Effector memory CD4-positive, alpha-beta T cell (primary cell): ENCODE measurements at regions not wholly inside any gene's neighbourhood (a gene's known extent, or its start where the extent isn't known, plus 50 kb on each side); places are given as distances from the start of the nearest gene placed in this dataset.

Source experiments
- DNase-seq, 3 donors: peaks; one replicate each; pipeline ENCODE4 v3.0.0-alpha.2; 2020
- H3K27ac ChIP-seq: 2 replicates; pipeline ENCODE4 v1.7.0; 2013; ENCODE audit warnings: mild to moderate bottlenecking, low read length, moderate library complexity; ENCODE audit not compliant: insufficient read depth, poor library complexity, severe bottlenecking
- H3K27me3 ChIP-seq: replicated peaks from 2 replicates; pipeline ENCODE4 v1.7.0; 2013; ENCODE audit warnings: mild to moderate bottlenecking, low read length; ENCODE audit not compliant: insufficient read depth, control insufficient read depth, poor library complexity, severe bottlenecking
- H3K36me3 ChIP-seq: 2 replicates; pipeline ENCODE4 v1.7.0; 2013; ENCODE audit warnings: mild to moderate bottlenecking, low read length, moderate library complexity; ENCODE audit not compliant: control insufficient read depth, insufficient read depth
- H3K4me1 ChIP-seq: 2 replicates; pipeline ENCODE4 v1.7.0; 2013; ENCODE audit warnings: low read length, mild to moderate bottlenecking; ENCODE audit not compliant: control insufficient read depth, insufficient read depth, poor library complexity, severe bottlenecking
- H3K4me3 ChIP-seq: 2 replicates; pipeline ENCODE4 v1.7.0; 2013; ENCODE audit warnings: low read length, low read depth, mild to moderate bottlenecking; ENCODE audit not compliant: insufficient read depth, poor library complexity, severe bottlenecking
- H3K9me3 ChIP-seq: 2 replicates; pipeline ENCODE4 v1.7.0; 2013; ENCODE audit warnings: mild to moderate bottlenecking, low read length, moderate library complexity; ENCODE audit not compliant: control insufficient read depth

DNA sequence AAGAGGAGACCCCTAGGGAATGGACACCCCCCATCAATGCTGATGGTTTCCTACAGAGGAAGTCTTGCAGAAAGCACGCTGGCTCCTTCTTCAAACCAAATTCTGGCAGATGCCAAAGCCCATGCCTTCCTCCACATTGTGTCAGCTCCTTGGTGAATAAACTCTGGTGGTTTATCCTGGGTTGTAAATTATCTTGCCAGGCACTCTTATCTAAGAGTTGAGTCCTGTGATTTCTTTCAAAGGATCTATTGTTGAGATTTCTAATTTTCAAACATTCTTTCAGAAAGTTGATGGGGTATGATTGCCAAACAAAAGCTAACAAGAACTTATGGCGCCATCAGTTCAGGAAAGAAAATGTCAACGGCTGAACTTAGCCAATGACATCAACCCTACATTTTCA, 160.4 kb downstream of the NSG2 start:
- Histone ChIP-seq H3K4me1 (no peaks in the 10 kb centered on the region), H3K9me3 (no peaks in the 10 kb centered on the region), H3K27me3 (no peaks in the 10 kb centered on the region), H3K27ac (no peak overlapping the region), H3K36me3 (no peaks in the 10 kb centered on the region), H3K4me3 (no peak overlapping the region)
- no peak for DNase-seq

DNA sequence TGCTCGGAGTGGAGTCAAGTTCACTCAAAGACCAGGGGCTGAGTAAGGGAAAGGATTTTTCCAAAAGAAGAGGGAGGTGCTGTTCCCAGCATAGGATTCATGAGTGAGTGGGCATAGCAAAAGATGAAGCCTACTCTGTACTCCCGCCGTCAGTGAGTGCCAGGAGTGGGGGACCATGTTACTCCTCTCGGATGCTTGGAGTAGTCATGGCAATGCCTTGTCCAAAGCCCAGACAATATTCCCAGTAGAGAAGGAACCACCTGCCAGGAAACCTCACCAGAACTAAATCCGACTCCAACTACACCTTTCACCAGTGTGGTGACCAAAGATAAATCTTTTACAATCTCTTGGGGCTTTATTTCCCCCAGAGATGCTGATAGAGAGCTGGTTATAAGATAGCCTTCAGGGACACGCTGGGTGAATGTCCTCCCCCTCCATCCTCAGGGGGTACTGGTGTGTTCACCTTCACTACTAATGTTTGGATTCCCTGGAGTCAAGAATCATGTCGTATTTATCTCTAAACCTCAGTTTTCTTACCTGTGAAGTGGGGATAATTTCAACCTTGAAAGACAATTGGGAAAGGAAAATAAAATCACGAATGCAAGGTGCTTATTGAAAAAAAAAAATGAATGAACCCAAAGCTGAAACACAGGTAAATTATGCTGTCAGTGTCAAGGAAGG, 165.2 kb downstream of the NSG2 start:
- Histone ChIP-seq H3K4me3 (no peak overlapping the region), H3K36me3 (no peaks in the 10 kb centered on the region), H3K27ac (no peak overlapping the region), H3K4me1 (no peaks in the 10 kb centered on the region), H3K9me3 (no peaks in the 10 kb centered on the region), H3K27me3 (no peaks in the 10 kb centered on the region)
- DNase-seq: no peak

DNA sequence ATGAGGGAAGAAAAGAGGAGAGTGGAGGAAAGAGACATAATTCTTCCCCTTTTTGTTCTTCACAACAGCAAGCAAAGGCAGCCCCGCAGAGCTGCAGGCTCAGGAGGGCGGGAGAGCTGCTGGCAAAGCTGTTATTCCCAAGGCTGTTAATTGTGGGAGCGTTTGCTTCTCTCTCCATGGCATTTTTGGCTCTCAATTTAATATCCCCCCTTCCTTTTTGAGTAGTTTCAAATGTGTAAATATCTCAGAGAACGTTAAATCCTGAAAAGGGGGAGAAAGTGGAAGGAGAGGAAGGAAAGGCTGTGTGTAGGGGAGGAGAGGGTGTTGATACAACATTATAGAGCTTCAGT, 165.7 kb downstream of the NSG2 start:
- DNase-seq: no peak
- no peaks in the 10 kb centered on the region for H3K9me3 ChIP-seq
- no peaks in the 10 kb centered on the region for H3K36me3 ChIP-seq
- H3K4me1 ChIP-seq: no peaks in the 10 kb centered on the region
- H3K27me3 ChIP-seq: no peaks in the 10 kb centered on the region
- H3K27ac ChIP-seq: no peak overlapping the region
- H3K4me3 ChIP-seq: no peak overlapping the region

DNA sequence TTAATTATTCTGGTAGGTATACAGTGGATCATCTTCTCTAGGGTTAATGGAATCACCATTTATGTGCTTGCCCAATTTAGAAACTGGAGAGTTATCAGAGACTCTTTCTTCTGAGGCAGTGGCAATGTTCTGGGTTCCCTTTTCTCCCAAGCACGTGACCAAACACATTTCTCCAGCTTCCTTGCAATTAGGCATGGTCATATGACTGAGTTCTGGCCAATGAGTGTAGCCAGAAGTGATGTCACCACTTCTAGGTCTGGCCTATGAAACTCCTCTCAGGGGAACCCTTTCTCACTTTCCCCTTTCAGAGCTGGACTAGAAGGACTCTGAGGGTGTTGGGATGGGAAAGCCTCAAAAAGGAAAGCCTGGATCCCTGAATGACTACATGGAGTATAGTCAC, 172.0 kb downstream of the NSG2 start:
- Histone ChIP-seq H3K27me3 (no peaks in the 10 kb centered on the region), H3K27ac (no peak overlapping the region), H3K36me3 (no peaks in the 10 kb centered on the region), H3K4me3 (no peak overlapping the region), H3K4me1 (no peaks in the 10 kb centered on the region), H3K9me3 (no peaks in the 10 kb centered on the region)
- no peak for DNase-seq

- Histone ChIP-seq H3K27ac (no peak overlapping the region), H3K36me3 (no peaks in the 10 kb centered on the region)
- DNase-seq: no peak
Observed at GRCh38 chr5:174218162-174218561, 172.7 kb downstream of the NSG2 start.

DNA sequence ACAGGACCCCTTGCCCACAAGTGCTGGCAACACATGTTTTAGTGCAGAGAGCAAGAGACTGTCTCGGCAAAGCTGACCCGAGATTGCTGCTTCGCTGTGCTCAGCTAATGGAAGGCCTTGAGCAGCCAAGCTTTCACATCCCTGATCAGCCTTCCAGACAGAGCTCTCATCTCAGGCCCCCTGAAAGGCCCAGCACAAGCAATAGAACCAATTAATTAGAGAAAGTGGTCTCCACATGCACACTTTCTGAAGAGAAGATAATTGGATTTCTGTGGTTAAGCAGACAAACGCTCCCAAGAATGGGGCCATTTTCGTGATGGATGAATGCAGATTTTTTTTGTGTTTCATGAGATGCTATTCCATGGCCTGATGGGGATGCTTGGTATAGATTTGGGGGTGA, 174.9 kb downstream of the NSG2 start:
- H3K36me3 ChIP-seq: no peaks in the 10 kb centered on the region
- H3K27me3 ChIP-seq: no peaks in the 10 kb centered on the region
- H3K4me1 ChIP-seq: no peaks in the 10 kb centered on the region
- H3K27ac ChIP-seq: no peak overlapping the region
- no peak overlapping the region for H3K4me3 ChIP-seq
- no peaks in the 10 kb centered on the region for H3K9me3 ChIP-seq
- DNase-seq: no peak

More at GRCh38 chr5:174218162-174218561, 172.7 kb downstream of the NSG2 start:
- Histone ChIP-seq H3K4me1 (no peaks in the 10 kb centered on the region), H3K9me3 (no peaks in the 10 kb centered on the region), H3K27me3 (no peaks in the 10 kb centered on the region), H3K4me3 (no peak overlapping the region)

DNA sequence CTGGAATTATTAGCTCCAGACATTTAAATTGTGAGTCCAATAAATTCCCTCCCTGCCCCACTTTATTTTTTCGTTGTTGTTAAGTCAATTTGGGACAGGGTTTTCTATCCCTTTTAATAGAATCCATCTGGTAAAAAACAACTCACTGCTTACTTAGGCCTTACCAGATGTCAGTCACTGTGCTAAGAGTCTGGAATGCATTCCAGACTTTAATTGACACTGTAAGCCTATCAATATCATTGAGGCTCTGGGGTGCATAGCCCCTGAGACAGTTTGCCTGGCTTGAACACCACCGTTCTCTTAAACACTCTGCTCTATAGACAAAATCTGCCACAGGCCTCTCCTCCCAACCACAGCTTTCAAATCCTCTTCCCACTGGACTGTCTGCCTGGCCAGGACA, 175.9 kb downstream of the NSG2 start:
- H3K4me3 ChIP-seq: no peak overlapping the region
- no peaks in the 10 kb centered on the region for H3K36me3 ChIP-seq
- H3K9me3 ChIP-seq: no peaks in the 10 kb centered on the region
- no peak for DNase-seq
- no peaks in the 10 kb centered on the region for H3K4me1 ChIP-seq
- no peak overlapping the region for H3K27ac ChIP-seq
- H3K27me3 ChIP-seq: no peaks in the 10 kb centered on the region

GRCh38 chr5:174221946-174222345, 176.4 kb downstream of the NSG2 start:
- H3K9me3 ChIP-seq: no peaks in the 10 kb centered on the region

DNA sequence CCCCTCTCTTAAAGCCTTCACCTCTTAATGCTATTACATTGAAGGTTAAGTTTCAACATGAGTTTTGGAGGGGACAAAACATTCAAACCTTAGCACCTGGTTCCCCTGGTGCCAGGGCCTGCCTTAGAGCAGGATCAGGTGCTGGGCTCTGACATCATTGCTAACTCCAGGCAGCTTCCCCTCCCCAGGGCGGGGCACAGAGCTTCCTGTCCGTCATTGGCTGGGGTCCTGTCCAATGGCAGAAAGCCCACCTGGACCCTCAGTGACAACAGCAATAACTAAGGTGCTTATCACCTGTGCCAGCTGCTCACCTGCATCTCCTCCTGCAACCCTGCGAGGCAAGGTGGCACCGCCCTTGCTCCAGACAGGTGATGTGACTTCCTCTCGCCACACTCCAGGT, 177.4 kb downstream of the NSG2 start:
- no peaks in the 10 kb centered on the region for H3K9me3 ChIP-seq
- no peak overlapping the region for H3K27ac ChIP-seq
- DNase-seq: no peak
- H3K4me1 ChIP-seq: no peaks in the 10 kb centered on the region
- H3K36me3 ChIP-seq: no peaks in the 10 kb centered on the region
- H3K27me3 ChIP-seq: no peaks in the 10 kb centered on the region
- H3K4me3 ChIP-seq: no peak overlapping the region

More at GRCh38 chr5:174221946-174222345, 176.4 kb downstream of the NSG2 start:
- Histone ChIP-seq H3K36me3 (no peaks in the 10 kb centered on the region), H3K27ac (no peak overlapping the region), H3K4me3 (no peak overlapping the region), H3K4me1 (no peaks in the 10 kb centered on the region), H3K27me3 (no peaks in the 10 kb centered on the region)
- DNase-seq: no peak

GRCh38 chr5:174223355-174223754, 177.8 kb downstream of the NSG2 start:
- no peaks in the 10 kb centered on the region for H3K27me3 ChIP-seq
- H3K4me3 ChIP-seq: no peak overlapping the region
- H3K4me1 ChIP-seq: no peaks in the 10 kb centered on the region
- no peak overlapping the region for H3K27ac ChIP-seq
- DNase-seq: no peak
- no peaks in the 10 kb centered on the region for H3K9me3 ChIP-seq
- no peaks in the 10 kb centered on the region for H3K36me3 ChIP-seq
